ENCODE measurements at regions not wholly inside any gene's neighbourhood (a gene's known extent, or its start where the extent isn't known, plus 50 kb on each side); places are given as distances from the start of the nearest gene placed in this dataset.

DNA sequence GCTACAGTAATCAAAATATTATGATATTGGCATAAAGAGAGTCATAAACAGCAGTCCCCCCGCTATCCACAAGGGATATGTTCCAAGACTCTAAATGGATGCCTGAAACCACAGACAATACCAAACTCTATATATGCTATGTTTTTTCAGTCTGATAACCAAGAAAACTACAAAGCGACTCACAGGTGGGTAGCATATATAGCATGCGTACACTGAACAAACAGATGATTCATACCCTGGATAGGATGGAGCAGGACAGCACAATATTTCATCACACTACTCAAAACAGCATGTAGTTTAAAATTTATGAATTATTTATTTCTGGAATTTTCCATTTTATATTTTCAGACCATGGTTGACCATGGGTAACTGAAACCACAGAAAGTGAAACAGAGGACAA, 87.0 kb upstream of the PPP2R3A start:
- H3K9me3 ChIP-seq (ENCODE audit: low read depth) = no peaks in the 10 kb centered on the region
- TF ChIP-seq, protein P1, sequence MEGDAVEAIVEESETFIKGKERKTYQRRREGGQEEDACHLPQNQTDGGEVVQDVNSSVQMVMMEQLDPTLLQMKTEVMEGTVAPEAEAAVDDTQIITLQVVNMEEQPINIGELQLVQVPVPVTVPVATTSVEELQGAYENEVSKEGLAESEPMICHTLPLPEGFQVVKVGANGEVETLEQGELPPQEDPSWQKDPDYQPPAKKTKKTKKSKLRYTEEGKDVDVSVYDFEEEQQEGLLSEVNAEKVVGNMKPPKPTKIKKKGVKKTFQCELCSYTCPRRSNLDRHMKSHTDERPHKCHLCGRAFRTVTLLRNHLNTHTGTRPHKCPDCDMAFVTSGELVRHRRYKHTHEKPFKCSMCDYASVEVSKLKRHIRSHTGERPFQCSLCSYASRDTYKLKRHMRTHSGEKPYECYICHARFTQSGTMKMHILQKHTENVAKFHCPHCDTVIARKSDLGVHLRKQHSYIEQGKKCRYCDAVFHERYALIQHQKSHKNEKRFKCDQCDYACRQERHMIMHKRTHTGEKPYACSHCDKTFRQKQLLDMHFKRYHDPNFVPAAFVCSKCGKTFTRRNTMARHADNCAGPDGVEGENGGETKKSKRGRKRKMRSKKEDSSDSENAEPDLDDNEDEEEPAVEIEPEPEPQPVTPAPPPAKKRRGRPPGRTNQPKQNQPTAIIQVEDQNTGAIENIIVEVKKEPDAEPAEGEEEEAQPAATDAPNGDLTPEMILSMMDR (IDR thresholded peaks at IDR 0.05; ENCODE audit: low read depth, low read length) = no peak
- H3K36me3 ChIP-seq = no peaks in the 10 kb centered on the region
- no peak overlapping the region for H3K4me3 ChIP-seq
- no peaks in the 10 kb centered on the region for H3K27me3 ChIP-seq
- H3K4me1 ChIP-seq (ENCODE audit: low read depth) = no peaks in the 10 kb centered on the region
- no peak for DNase-seq (ENCODE audit: low read depth in 1 of 2, low spot score in 1 of 2)
- H3K27ac ChIP-seq = no peak overlapping the region

DNA sequence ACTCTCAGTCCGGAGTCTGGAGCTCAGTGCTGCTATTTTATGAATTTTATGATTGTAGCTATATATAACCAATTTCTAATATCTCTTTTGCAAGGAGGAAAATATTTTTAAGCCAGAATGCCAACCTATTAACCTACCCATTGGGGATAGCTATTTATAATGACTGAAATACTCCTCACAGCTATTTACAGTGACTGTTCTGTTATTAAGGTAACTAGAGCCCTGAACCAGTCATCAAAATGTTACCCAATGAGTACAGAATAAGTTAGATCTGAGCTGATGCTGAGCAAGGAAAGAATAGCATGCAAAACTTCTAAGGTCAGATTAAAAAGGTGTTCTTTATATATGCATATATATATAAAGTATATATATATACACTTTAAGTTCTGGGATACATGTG, 79.6 kb upstream of the PPP2R3A start:
- TF ChIP-seq, protein P1 (IDR thresholded peaks at IDR 0.05; ENCODE audit: low read depth, low read length) = no peak
- DNase-seq (ENCODE audit: low read depth in 1 of 2, low spot score in 1 of 2) = no peak

DNA sequence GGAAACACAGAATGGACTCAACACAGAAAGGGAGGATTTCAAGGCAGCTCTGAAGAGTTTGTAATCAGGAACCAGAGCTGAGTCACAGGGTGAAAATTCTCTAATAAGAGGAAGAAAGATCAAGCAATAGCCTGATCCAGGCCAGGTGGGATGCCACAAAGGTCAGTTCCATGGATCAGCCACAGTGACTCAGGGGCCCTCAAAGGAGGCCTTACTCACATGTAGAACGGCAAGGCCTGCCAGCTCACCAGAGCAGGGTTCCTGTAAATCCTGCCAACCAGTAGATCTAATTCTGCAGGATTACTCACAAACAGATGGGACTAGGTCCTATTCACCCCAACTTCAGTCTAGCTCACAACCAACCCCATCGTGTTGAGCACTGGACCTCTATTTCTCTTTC, 78.3 kb upstream of the PPP2R3A start:
- DNase-seq (ENCODE audit: low read depth in 1 of 2, low spot score in 1 of 2) = no peak
- TF ChIP-seq, protein P1 (IDR thresholded peaks at IDR 0.05; ENCODE audit: low read depth, low read length) = no peak

More for the DNA sequence above, 79.6 kb upstream of the PPP2R3A start:
- Histone ChIP-seq H3K9me3 (ENCODE audit: low read depth) (no peaks in the 10 kb centered on the region), H3K4me1 (ENCODE audit: low read depth) (no peaks in the 10 kb centered on the region), H3K36me3 (no peaks in the 10 kb centered on the region), H3K27ac (no peak overlapping the region), H3K27me3 (no peaks in the 10 kb centered on the region), H3K4me3 (no peak overlapping the region)

DNA sequence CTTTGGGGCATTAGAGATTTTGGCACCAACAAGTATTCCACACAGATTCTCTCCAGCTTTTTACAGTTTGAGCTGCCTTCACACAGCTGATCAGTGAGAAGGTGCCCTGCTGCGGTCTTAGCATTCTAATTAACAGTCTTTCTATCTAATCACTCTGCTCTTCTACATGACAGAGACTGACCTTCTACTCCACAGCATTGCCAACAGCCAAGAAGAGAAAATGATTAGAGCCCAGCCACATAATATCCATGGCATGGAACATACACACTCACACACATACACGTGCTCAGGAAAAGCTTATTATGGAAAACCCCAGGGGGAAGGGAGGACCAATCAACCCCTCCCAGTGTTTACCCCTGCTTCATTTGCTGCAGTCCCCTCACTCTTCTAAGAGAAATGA, 76.1 kb upstream of the PPP2R3A start:
- Histone ChIP-seq H3K4me3 (no peak overlapping the region), H3K36me3 (no peaks in the 10 kb centered on the region), H3K9me3 (ENCODE audit: low read depth) (no peaks in the 10 kb centered on the region), H3K27ac (no peak overlapping the region), H3K27me3 (no peaks in the 10 kb centered on the region), H3K4me1 (ENCODE audit: low read depth) (no peaks in the 10 kb centered on the region)
- DNase-seq (ENCODE audit: low read depth in 1 of 2, low spot score in 1 of 2) = no peak
- TF ChIP-seq, protein P1 (IDR thresholded peaks at IDR 0.05; ENCODE audit: low read depth, low read length) = no peak

More for the DNA sequence above, 78.3 kb upstream of the PPP2R3A start:
- Histone ChIP-seq H3K36me3 (no peaks in the 10 kb centered on the region), H3K9me3 (ENCODE audit: low read depth) (no peaks in the 10 kb centered on the region), H3K4me3 (no peak overlapping the region), H3K4me1 (ENCODE audit: low read depth) (no peaks in the 10 kb centered on the region), H3K27me3 (no peaks in the 10 kb centered on the region), H3K27ac (no peak overlapping the region)

DNA sequence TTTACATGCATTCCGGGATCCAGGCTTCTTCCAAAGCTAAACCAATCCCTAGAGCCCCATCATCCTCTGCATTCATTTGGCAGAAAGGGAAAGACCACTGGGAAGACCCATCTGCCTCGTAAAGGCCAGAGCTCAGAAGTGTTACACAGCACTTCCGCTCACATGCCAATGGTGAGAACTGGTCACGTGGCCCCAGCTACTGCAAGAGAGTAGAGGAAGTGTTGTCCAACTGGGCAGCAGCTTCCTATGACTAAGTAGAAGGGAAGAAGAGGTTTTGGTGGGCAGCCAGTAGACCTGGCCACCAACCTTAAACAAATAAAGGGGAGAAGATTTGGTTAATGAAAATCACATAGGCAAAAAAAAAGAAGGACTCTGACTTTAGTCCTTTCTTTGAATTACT, 74.4 kb upstream of the PPP2R3A start:
- H3K4me1 ChIP-seq (ENCODE audit: low read depth) = no peaks in the 10 kb centered on the region
- H3K27me3 ChIP-seq = no peaks in the 10 kb centered on the region
- H3K27ac ChIP-seq = no peak overlapping the region
- DNase-seq (ENCODE audit: low read depth in 1 of 2, low spot score in 1 of 2) = no peak
- TF ChIP-seq, protein P1 (IDR thresholded peaks at IDR 0.05; ENCODE audit: low read depth, low read length) = no peak
- no peak overlapping the region for H3K4me3 ChIP-seq
- H3K36me3 ChIP-seq = no peaks in the 10 kb centered on the region
- H3K9me3 ChIP-seq (ENCODE audit: low read depth) = no peaks in the 10 kb centered on the region
